ENCODE measurements at regions not wholly inside any gene's neighbourhood (a gene's known extent, or its start where the extent isn't known, plus 50 kb on each side); places are given as distances from the start of the nearest gene placed in this dataset.

GRCh38 chr15:70569714-70570231 lies 193.6 kb downstream of the UACA start:
- DNase-seq (ENCODE audit: low spot score) (no peak), ATAC-seq (ENCODE audit: low FRiP score) (peak; percentile 92)
- TF ChIP-seq CTCF (IDR thresholded peaks at IDR 0.05): no peak

GRCh38 chr15:70569091-70569713 lies 194.2 kb downstream of the UACA start:
- DNase-seq (ENCODE audit: low spot score) (no peak), ATAC-seq (ENCODE audit: low FRiP score) (peak; percentile 5)
- TF ChIP-seq CTCF (IDR thresholded peaks at IDR 0.05): no peak

- no peak for DNase-seq (ENCODE audit: low spot score)
- TF ChIP-seq CTCF (IDR thresholded peaks at IDR 0.05): no peak
- no peak for ATAC-seq (ENCODE audit: low FRiP score)
Measured at GRCh38 chr15:70566989-70567388, 196.4 kb downstream of the UACA start.

GRCh38 chr15:70566047-70566835 lies 197.1 kb downstream of the UACA start:
- DNase-seq (ENCODE audit: low spot score) (no peak), ATAC-seq (ENCODE audit: low FRiP score) (no peak)

GRCh38 chr15:70563561-70564095 lies 199.7 kb downstream of the UACA start:
- DNase-seq (ENCODE audit: low spot score) (no peak), ATAC-seq (ENCODE audit: low FRiP score) (no peak)
- TF ChIP-seq CTCF (IDR thresholded peaks at IDR 0.05): no peak

More at GRCh38 chr15:70566047-70566835, 197.1 kb downstream of the UACA start:
- no peak for TF ChIP-seq CTCF (IDR thresholded peaks at IDR 0.05)

GRCh38 chr15:70562906-70563305 lies 200.5 kb downstream of the UACA start:
- no peak for DNase-seq (ENCODE audit: low spot score)
- no peak for TF ChIP-seq CTCF (IDR thresholded peaks at IDR 0.05)
- no peak for ATAC-seq (ENCODE audit: low FRiP score)
